Panc1 (cell line): ENCODE measurements at regions not wholly inside any gene's neighbourhood (a gene's known extent, or its start where the extent isn't known, plus 50 kb on each side); places are given as distances from the start of the nearest gene placed in this dataset.

Experiments used
- ATAC-seq: fragments of 200-7000 bp; cut with Tn5 transposase; 2 replicates; pipeline ENCODE4 v1.9.1; 2020; ENCODE audit warnings: mild to moderate bottlenecking, moderate library complexity
- BruUV-seq: library from RNA; stranded (reverse); fragments of 400-500 nt; replicated peaks from 2 replicates; lab custom pipeline; 2021; lab: Mats Ljungman, UMichigan
- CTCF ChIA-PET: fragments of 300-600 bp; sonication (Branson Sonifier 250); formaldehyde crosslinking; loops from one replicate; lab custom pipeline; 2022; ENCODE audit warnings: antibody characterized with exemption; lab: Charles Lee
- POLR2A ChIA-PET: fragments of 300-600 bp; sonication (Branson Sonifier 250); formaldehyde crosslinking; loops from one replicate; lab custom pipeline; 2022; ENCODE audit warnings: antibody characterized with exemption; lab: Charles Lee
- DNase-seq: peaks from one replicate; pipeline ENCODE4 v3.0.0-alpha.2; 2010; ENCODE audit warnings: low read depth, low spot score
- H3K27ac ChIP-seq: 2 replicates; pipeline ENCODE4 v1.5.1; 2011; ENCODE audit warnings: mild to moderate bottlenecking, low read length, inconsistent platforms
- H3K27me3 ChIP-seq: fragments of 200-500 bp; sonication (Bioruptor generic); 2 replicates; pipeline ENCODE4 v1.6.0; 2014; ENCODE audit warnings: low read length, inconsistent platforms; ENCODE audit not compliant: control insufficient read depth, insufficient read depth
- H3K36me3 ChIP-seq: fragments of 200-500 bp; sonication (Bioruptor generic); 2 replicates; pipeline ENCODE4 v1.5.1; 2014; ENCODE audit warnings: inconsistent platforms, mild to moderate bottlenecking, low read length, moderate library complexity; ENCODE audit not compliant: control insufficient read depth, insufficient read depth
- H3K4me1 ChIP-seq: 2 replicates; pipeline ENCODE4 v1.5.1; 2011; ENCODE audit warnings: inconsistent platforms, mild to moderate bottlenecking, low read length, moderate library complexity; ENCODE audit not compliant: control insufficient read depth, insufficient read depth
- H3K4me3 ChIP-seq, 2 experiments: 2 replicates each; pipeline ENCODE4 v1.5.1; 2011 to 2012; ENCODE audit warnings: low read depth in 2 of 2, low read length in 2 of 2, mild to moderate bottlenecking in 2 of 2, inconsistent platforms in 1 of 2, moderate library complexity in 1 of 2
- H3K9me3 ChIP-seq: fragments of 200-500 bp; sonication (Bioruptor generic); 2 replicates; pipeline ENCODE4 v1.5.1; 2014; ENCODE audit warnings: low read depth, mild to moderate bottlenecking, inconsistent platforms, low read length, moderate library complexity; ENCODE audit not compliant: control insufficient read depth, insufficient read depth
- CTCF ChIP-seq: fragments of 450-650 bp; IDR thresholded peaks from 2 replicates; pipeline ENCODE4 v1.5.1; 2017; ENCODE audit warnings: mild to moderate bottlenecking
- POLR2AphosphoS5 ChIP-seq: IDR thresholded peaks from 2 replicates; pipeline ENCODE4 v1.6.1; 2012; ENCODE audit warnings: mild to moderate bottlenecking, low read depth, low read length, moderate library complexity
- REST ChIP-seq, 2 experiments: IDR thresholded peaks; 2 replicates each; pipeline ENCODE4 v1.6.1; 2011 to 2012; ENCODE audit warnings: low read depth in 2 of 2, control low read depth in 1 of 2, low read length in 1 of 2, mild to moderate bottlenecking in 1 of 2, moderate library complexity in 1 of 2; ENCODE audit not compliant: insufficient read depth in 1 of 2
- SIN3A ChIP-seq: IDR thresholded peaks from 2 replicates; pipeline ENCODE4 v1.6.1; 2012; ENCODE audit warnings: low read depth, mild to moderate bottlenecking, low read length, moderate library complexity, borderline replicate concordance; ENCODE audit not compliant: insufficient read depth
- TCF7L2 ChIP-seq: IDR thresholded peaks from 2 replicates; pipeline ENCODE4 v1.6.1; 2011; ENCODE audit warnings: mild to moderate bottlenecking, low read depth, low read length, inconsistent platforms
- in situ Hi-C: cut with HindIII; loops from 2 replicates; pipeline ENCODE4 v1.10.0; 2016; ENCODE audit warnings: low sequenced_read_pairs, low pct_unique_long_range_greater_than_20kb
- intact Hi-C: fragments of 100-400 bp; cut with micrococcal nuclease; formaldehyde crosslinking; loops from one replicate; pipeline ENCODE4 v1.10.0; 2022; ENCODE audit not compliant: unreplicated experiment

GRCh38 chr2:78175645-78176044 is 653.5 kb upstream of the LRRTM4 start:
- ChIA-PET POLR2A (no interaction called here), CTCF (no interaction called here)
- TF ChIP-seq REST (IDR thresholded peaks at IDR 0.05; ENCODE audit: insufficient read depth in 1 of 2, low read depth in 2 of 2, low read length in 1 of 2) (no peak), POLR2AphosphoS5 (no peak), SIN3A (no peak), TCF7L2 (no peak), CTCF (no peak)
- Histone ChIP-seq H3K4me1 (no peaks in the 10 kb centered on the region), H3K27ac (no peak overlapping the region), H3K27me3 (no peaks in the 10 kb centered on the region), H3K4me3 (no peak overlapping the region), H3K9me3 (no peaks in the 10 kb centered on the region), H3K36me3 (no peaks in the 10 kb centered on the region)
- no peak for DNase-seq
- no TSS peak for BruUV-seq
- in situ Hi-C loops, result no loop called here
- no peak for ATAC-seq
- intact Hi-C loops, result no loop called here

GRCh38 chr2:78201064-78201575 is 678.9 kb upstream of the LRRTM4 start:
- TF ChIP-seq SIN3A, result no peak
- no peaks in the 10 kb centered on the region for H3K9me3 ChIP-seq
- ChIA-PET CTCF (no interaction called here), POLR2A (no interaction called here)
- no peak overlapping the region for H3K27ac ChIP-seq
- H3K27me3 ChIP-seq, result no peaks in the 10 kb centered on the region
- BruUV-seq, result no TSS peak
- no peaks in the 10 kb centered on the region for H3K4me1 ChIP-seq
- in situ Hi-C loops (no loop called here), intact Hi-C loops (no loop called here)
- no peak overlapping the region for H3K4me3 ChIP-seq
- H3K36me3 ChIP-seq, result no peaks in the 10 kb centered on the region
- DNase-seq (no peak), ATAC-seq (no peak)

GRCh38 chr2:78202366-78202765 is 680.2 kb upstream of the LRRTM4 start:
- POLR2A ChIA-PET, result no interaction called here
- no peaks in the 10 kb centered on the region for H3K27me3 ChIP-seq
- H3K27ac ChIP-seq, result no peak overlapping the region
- BruUV-seq, result no TSS peak
- H3K36me3 ChIP-seq, result no peaks in the 10 kb centered on the region
- intact Hi-C loops, result no loop called here
- H3K9me3 ChIP-seq, result no peaks in the 10 kb centered on the region
- TF ChIP-seq REST (IDR thresholded peaks at IDR 0.05; ENCODE audit: insufficient read depth in 1 of 2, low read depth in 2 of 2, low read length in 1 of 2), result no peak
- TF ChIP-seq TCF7L2, result no peak
- no peak for TF ChIP-seq SIN3A
- TF ChIP-seq POLR2AphosphoS5, result no peak
- TF ChIP-seq CTCF, result no peak
- CTCF ChIA-PET, result no interaction called here
- no peak for DNase-seq
- ATAC-seq, result no peak
- H3K4me1 ChIP-seq, result no peaks in the 10 kb centered on the region
- in situ Hi-C loops, result no loop called here
- no peak overlapping the region for H3K4me3 ChIP-seq
